SU-DHL-6 (cell line): ENCODE measurements at regions not wholly inside any gene's neighbourhood (a gene's known extent, or its start where the extent isn't known, plus 50 kb on each side); places are given as distances from the start of the nearest gene placed in this dataset.

Experiments used
- EZH2phosphoT487 ChIP-seq: fragments of 200-600 bp; sonication (generic), shearing (Covaris generic); conservative IDR thresholded peaks from 2 replicates; pipeline ENCODE4 v1.6.1; 2018; ENCODE audit warnings: mild to moderate bottlenecking, antibody characterized with exemption, low read length, moderate library complexity, mixed read lengths
- TF ChIP-seq, protein P1 (sequence below): fragments of 200-600 bp; sonication (generic); IDR thresholded peaks from one replicate; pipeline ENCODE4 v1.5.1; 2017; ENCODE audit warnings: antibody characterized with exemption, mild to moderate bottlenecking, low read length, moderate library complexity; ENCODE audit not compliant: insufficient read depth, poor library complexity, severe bottlenecking

DNA sequence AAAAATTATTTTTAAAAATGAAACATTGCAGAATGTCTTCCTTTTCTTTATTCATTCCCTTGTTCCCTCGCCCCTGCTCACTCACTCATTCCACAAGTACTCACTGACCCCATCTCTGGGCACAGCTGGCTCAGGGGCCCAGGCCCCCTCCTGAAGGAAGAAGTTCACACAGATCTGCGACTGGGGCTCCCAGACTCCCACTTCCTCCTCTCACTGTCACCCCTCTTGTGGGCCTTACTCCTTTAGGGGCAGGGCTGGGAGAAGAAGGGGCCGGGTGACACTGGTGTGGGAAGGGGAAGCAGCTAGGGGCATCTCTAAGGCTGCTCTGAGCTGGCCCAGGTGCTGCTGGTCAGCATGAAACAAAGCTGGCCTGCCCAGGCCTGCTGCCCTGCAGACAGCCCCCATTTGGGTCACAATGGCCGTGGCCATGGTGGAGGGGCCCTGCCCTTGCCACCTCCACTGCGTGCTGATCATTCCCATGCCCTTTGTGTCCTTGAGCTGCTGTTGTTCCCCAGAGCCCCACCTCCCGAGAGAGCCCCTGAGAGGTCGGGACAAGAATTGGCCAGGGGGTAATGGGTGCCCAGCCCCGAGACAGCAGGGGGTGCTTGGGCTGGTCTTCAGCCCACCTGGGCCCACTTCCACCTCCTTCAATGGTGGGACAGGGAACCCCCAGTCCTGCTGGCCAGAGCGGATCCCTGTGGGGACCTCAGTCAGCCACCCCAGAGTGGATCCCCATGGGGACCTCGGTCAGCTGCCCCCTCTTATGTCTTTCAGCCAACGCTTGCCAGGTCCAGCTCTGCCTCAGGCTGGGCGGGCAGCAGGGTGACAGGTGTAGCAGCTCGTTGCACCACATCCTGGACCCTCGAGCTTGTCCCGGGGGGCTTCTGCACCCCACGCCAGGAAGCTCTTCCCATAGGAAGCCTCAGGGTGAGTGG is 212.4 kb upstream of the C14orf180 start:
- TF ChIP-seq, protein P1, sequence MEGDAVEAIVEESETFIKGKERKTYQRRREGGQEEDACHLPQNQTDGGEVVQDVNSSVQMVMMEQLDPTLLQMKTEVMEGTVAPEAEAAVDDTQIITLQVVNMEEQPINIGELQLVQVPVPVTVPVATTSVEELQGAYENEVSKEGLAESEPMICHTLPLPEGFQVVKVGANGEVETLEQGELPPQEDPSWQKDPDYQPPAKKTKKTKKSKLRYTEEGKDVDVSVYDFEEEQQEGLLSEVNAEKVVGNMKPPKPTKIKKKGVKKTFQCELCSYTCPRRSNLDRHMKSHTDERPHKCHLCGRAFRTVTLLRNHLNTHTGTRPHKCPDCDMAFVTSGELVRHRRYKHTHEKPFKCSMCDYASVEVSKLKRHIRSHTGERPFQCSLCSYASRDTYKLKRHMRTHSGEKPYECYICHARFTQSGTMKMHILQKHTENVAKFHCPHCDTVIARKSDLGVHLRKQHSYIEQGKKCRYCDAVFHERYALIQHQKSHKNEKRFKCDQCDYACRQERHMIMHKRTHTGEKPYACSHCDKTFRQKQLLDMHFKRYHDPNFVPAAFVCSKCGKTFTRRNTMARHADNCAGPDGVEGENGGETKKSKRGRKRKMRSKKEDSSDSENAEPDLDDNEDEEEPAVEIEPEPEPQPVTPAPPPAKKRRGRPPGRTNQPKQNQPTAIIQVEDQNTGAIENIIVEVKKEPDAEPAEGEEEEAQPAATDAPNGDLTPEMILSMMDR = no peak
- no peak for TF ChIP-seq EZH2phosphoT487
